HCT116 (cell line): ENCODE measurements at regions not wholly inside any gene's neighbourhood (a gene's known extent, or its start where the extent isn't known, plus 50 kb on each side); places are given as distances from the start of the nearest gene placed in this dataset.

Source experiments
- CTCF ChIP-seq, 3 experiments: fragments of 200-600 bp in 1 of 3; sonication (generic) in 1 of 3; IDR thresholded peaks in 2 of 3; conservative IDR thresholded peaks in 1 of 3; 2 replicates each; pipeline ENCODE4 v1.5.1; 2012 to 2017; ENCODE audit warnings: low read depth in 2 of 3, low read length in 2 of 3, antibody characterized with exemption in 1 of 3, borderline replicate concordance in 1 of 3, control low read depth in 1 of 3, mild to moderate bottlenecking in 1 of 3, mixed read lengths in 1 of 3, mixed run types in 1 of 3, moderate library complexity in 1 of 3; ENCODE audit not compliant: insufficient read depth in 1 of 3
- ELF1 ChIP-seq: IDR thresholded peaks from 2 replicates; pipeline ENCODE4 v1.6.1; 2012; ENCODE audit warnings: low read depth, borderline replicate concordance
- POLR2A ChIP-seq: IDR thresholded peaks from 2 replicates; pipeline ENCODE4 v1.7.0; 2011; ENCODE audit warnings: borderline replicate concordance; ENCODE audit not compliant: insufficient read depth, insufficient read length; ENCODE audit errors: extremely low read depth
- REST ChIP-seq: IDR thresholded peaks from 2 replicates; pipeline ENCODE4 v1.6.1; 2012; ENCODE audit warnings: low read depth

- TF ChIP-seq ELF1 = no peak
- no peak for TF ChIP-seq CTCF (IDR thresholded peaks at IDR 0.05 in 2 of 3, conservative IDR thresholded peaks at IDR 0.05 in 1 of 3; ENCODE audit: borderline replicate concordance in 1 of 3, insufficient read depth in 1 of 3, low read depth in 2 of 3, low read length in 2 of 3)
- no peak for TF ChIP-seq REST
- TF ChIP-seq POLR2A = no peak
Measured at GRCh38 chr9:13729955-13730354, 450.5 kb upstream of the MPDZ start.
